KMS-11 (cell line): ENCODE measurements at regions not wholly inside any gene's neighbourhood (a gene's known extent, or its start where the extent isn't known, plus 50 kb on each side); places are given as distances from the start of the nearest gene placed in this dataset.

Source experiments
- H2AFZ ChIP-seq: fragments of 200-600 bp; sonication (generic); 2 replicates; pipeline ENCODE4 v1.6.1; 2016; ENCODE audit warnings: antibody characterized with exemption, mixed run types, low read depth
- H3K27ac ChIP-seq: fragments of 200-600 bp; sonication (generic); 2 replicates; pipeline ENCODE4 v1.6.1; 2016; ENCODE audit warnings: mild to moderate bottlenecking, mixed run types
- H3K27me3 ChIP-seq: fragments of 200-600 bp; sonication (generic); 2 replicates; pipeline ENCODE4 v1.6.1; 2017; ENCODE audit warnings: mild to moderate bottlenecking, low read depth, mixed run types, moderate library complexity; ENCODE audit not compliant: insufficient read depth
- H3K36me3 ChIP-seq: fragments of 200-600 bp; sonication (generic); 2 replicates; pipeline ENCODE4 v1.6.1; 2017; ENCODE audit warnings: mild to moderate bottlenecking, mixed run types; ENCODE audit not compliant: insufficient read depth
- H3K4me1 ChIP-seq: fragments of 200-600 bp; sonication (generic); 2 replicates; pipeline ENCODE4 v1.6.1; 2016; ENCODE audit warnings: mild to moderate bottlenecking, low read depth, mixed run types; ENCODE audit not compliant: poor library complexity, severe bottlenecking
- H3K4me2 ChIP-seq: fragments of 200-600 bp; sonication (generic); 2 replicates; pipeline ENCODE4 v1.7.0; 2016; ENCODE audit warnings: mild to moderate bottlenecking, mixed run types
- H3K4me3 ChIP-seq: fragments of 200-600 bp; sonication (generic); IDR thresholded peaks from 2 replicates; pipeline ENCODE4 v1.6.1; 2017; ENCODE audit warnings: low read depth, low read length, mixed read lengths; ENCODE audit not compliant: insufficient read depth
- H3K79me2 ChIP-seq: fragments of 200-600 bp; sonication (generic); 2 replicates; pipeline ENCODE4 v1.6.1; 2016; ENCODE audit warnings: low read depth, mixed run types; ENCODE audit not compliant: insufficient read depth
- H3K9ac ChIP-seq: fragments of 200-600 bp; sonication (generic); 2 replicates; pipeline ENCODE4 v1.6.1; 2016; ENCODE audit warnings: mild to moderate bottlenecking, mixed run types
- H4K20me1 ChIP-seq: fragments of 200-600 bp; sonication (generic); 2 replicates; pipeline ENCODE4 v1.6.1; 2016; ENCODE audit warnings: mild to moderate bottlenecking, mixed run types; ENCODE audit not compliant: insufficient read depth
- CTCF ChIP-seq: fragments of 200-600 bp; sonication (generic); conservative IDR thresholded peaks from 2 replicates; pipeline ENCODE4 v1.6.1; 2017; ENCODE audit warnings: low read depth, mild to moderate bottlenecking, antibody characterized with exemption, low read length, moderate library complexity, mixed read lengths

- H2AFZ ChIP-seq, result no peak overlapping the region
- H4K20me1 ChIP-seq, result no peaks in the 10 kb centered on the region
- no peak for TF ChIP-seq CTCF
- H3K9ac ChIP-seq, result no peak overlapping the region
- no peaks in the 10 kb centered on the region for H3K79me2 ChIP-seq
- H3K27ac ChIP-seq, result no peak overlapping the region
- H3K4me1 ChIP-seq, result no peaks in the 10 kb centered on the region
- H3K27me3 ChIP-seq, result no peaks in the 10 kb centered on the region
- no peaks in the 10 kb centered on the region for H3K36me3 ChIP-seq
- H3K4me3 ChIP-seq, result no peak overlapping the region
- H3K4me2 ChIP-seq, result no peak overlapping the region
Measured at GRCh38 chr1:208628022-208628914, 384.1 kb upstream of the PLXNA2 start.

GRCh38 chr1:208631092-208631491 is 386.9 kb upstream of the PLXNA2 start:
- TF ChIP-seq CTCF, result no peak
- H3K27ac ChIP-seq, result no peak overlapping the region
- H2AFZ ChIP-seq, result no peak overlapping the region
- no peaks in the 10 kb centered on the region for H3K4me1 ChIP-seq
- H3K9ac ChIP-seq, result no peak overlapping the region
- H3K79me2 ChIP-seq, result no peaks in the 10 kb centered on the region
- no peak overlapping the region for H3K4me2 ChIP-seq
- no peaks in the 10 kb centered on the region for H3K27me3 ChIP-seq
- no peaks in the 10 kb centered on the region for H4K20me1 ChIP-seq
- H3K36me3 ChIP-seq, result no peaks in the 10 kb centered on the region
- H3K4me3 ChIP-seq, result no peak overlapping the region

- Histone ChIP-seq H3K4me2 (no peak overlapping the region), H3K79me2 (no peaks in the 10 kb centered on the region), H3K27me3 (no peaks in the 10 kb centered on the region), H4K20me1 (no peaks in the 10 kb centered on the region), H3K4me1 (no peaks in the 10 kb centered on the region), H2AFZ (no peak overlapping the region), H3K27ac (no peak overlapping the region), H3K9ac (no peak overlapping the region), H3K4me3 (no peak overlapping the region), H3K36me3 (no peaks in the 10 kb centered on the region)
- TF ChIP-seq CTCF, result no peak
Measured at GRCh38 chr1:208631506-208631905, 387.3 kb upstream of the PLXNA2 start.

- Histone ChIP-seq H3K27me3 (no peaks in the 10 kb centered on the region), H3K27ac (no peak overlapping the region), H4K20me1 (no peaks in the 10 kb centered on the region), H3K4me1 (no peaks in the 10 kb centered on the region), H3K36me3 (no peaks in the 10 kb centered on the region), H3K4me2 (no peak overlapping the region), H2AFZ (no peak overlapping the region), H3K79me2 (no peaks in the 10 kb centered on the region), H3K4me3 (no peak overlapping the region), H3K9ac (no peak overlapping the region)
- no peak for TF ChIP-seq CTCF
Measured at GRCh38 chr1:208634346-208635140, 390.4 kb upstream of the PLXNA2 start.
